ENCODE measurements at regions not wholly inside any gene's neighbourhood (a gene's known extent, or its start where the extent isn't known, plus 50 kb on each side); places are given as distances from the start of the nearest gene placed in this dataset.
A peak's percentile ranks its signal among the peaks of the same experiment; 100 is the strongest.
"Not testable (repeated sequence)": the region's sequence is repeated elsewhere in the genome, so short reads cannot be mapped to it uniquely, and the experiment has no call there.

DNA sequence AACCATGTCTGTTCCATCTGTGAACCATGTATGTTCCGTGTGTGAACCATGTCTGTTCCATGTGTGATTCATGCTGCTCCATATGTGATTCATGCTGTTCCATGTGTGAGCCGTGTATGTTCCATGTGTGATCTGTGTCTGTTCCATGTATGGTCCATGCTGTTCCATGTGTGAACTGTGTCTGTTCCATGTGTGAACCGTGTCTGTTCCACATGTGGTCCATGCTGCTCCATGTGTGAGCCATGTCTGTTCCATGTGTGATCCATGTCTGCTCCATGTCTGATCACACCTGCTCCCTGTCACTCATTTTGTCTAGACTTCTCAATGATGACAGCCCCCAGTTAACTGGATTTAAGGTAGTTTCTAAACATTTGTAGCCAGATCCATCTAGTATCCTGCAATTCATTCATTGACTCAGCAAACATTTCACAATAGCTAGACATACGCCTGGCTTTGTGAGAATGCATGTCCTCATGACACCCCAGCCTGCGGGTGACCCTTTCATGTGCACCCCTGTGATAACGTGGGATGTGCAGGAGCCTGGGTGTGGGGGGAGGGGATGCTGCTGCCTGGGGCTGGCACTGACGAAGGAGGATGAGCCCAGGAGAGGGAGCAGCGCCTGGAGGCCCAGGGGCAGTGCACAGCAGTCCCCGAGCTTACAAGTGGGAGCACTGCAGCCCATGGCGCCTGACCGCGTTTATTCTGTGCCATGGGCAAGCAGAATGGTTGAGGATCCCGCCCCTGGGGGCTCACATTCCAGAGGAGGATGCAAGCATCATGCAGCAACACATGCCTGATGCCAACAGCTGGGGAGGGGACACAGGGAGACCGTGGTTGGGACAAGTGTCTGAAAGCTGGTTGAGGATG, 74.1 kb upstream of the METTL9 start:
- not testable (repeated sequence) for H3K9me3 ChIP-seq (ENCODE audit: control insufficient read depth in 4 of 4, low read length in 3 of 4); H3K9ac ChIP-seq (ENCODE audit: low read depth in 1 of 2, low read length in 2 of 2); H3K36me3 ChIP-seq (ENCODE audit: control insufficient read depth in 4 of 4, insufficient read depth in 3 of 4, low read depth in 1 of 4, low read length in 3 of 4); H3K4me3 ChIP-seq (ENCODE audit: low read depth in 1 of 3, low read length in 3 of 3); H3K27me3 ChIP-seq (ENCODE audit: control insufficient read depth in 4 of 4, insufficient read depth in 4 of 4, low read length in 3 of 4); H3K27ac ChIP-seq (ENCODE audit: low read depth in 1 of 2, low read length in 2 of 2)
- WGBS = 52% methylated on average over 14 of the region's 14 CpGs
- peaks cover 6 to 11% (median 8%) of the 10 kb centered on the region in 4 donors for H3K4me1 ChIP-seq (ENCODE audit: control insufficient read depth in 4 of 4, insufficient read depth in 4 of 4, low read length in 3 of 4)
- peak; percentile 19 for TF ChIP-seq SP1 (IDR thresholded peaks at IDR 0.05)
- peak in 1 of 2 donors; percentile 14 for TF ChIP-seq JUND (IDR thresholded peaks at IDR 0.05)
- TF ChIP-seq RXRA (IDR thresholded peaks at IDR 0.05) = peak; percentile 92 to 96
- DNase-seq (ENCODE audit: low spot score) = peak; percentile 89

- H3K36me3 ChIP-seq (ENCODE audit: control insufficient read depth in 4 of 4, insufficient read depth in 3 of 4, low read depth in 1 of 4, low read length in 3 of 4); H3K9me3 ChIP-seq (ENCODE audit: control insufficient read depth in 4 of 4, low read length in 3 of 4); H3K4me3 ChIP-seq (ENCODE audit: low read depth in 1 of 3, low read length in 3 of 3); DNase-seq (ENCODE audit: low spot score); H3K9ac ChIP-seq (ENCODE audit: low read depth in 1 of 2, low read length in 2 of 2); H3K27ac ChIP-seq (ENCODE audit: low read depth in 1 of 2, low read length in 2 of 2); H3K27me3 ChIP-seq (ENCODE audit: control insufficient read depth in 4 of 4, insufficient read depth in 4 of 4, low read length in 3 of 4): not testable (repeated sequence)
- peaks cover 5 to 11% (median 7%) of the 10 kb centered on the region in 4 donors for H3K4me1 ChIP-seq (ENCODE audit: control insufficient read depth in 4 of 4, insufficient read depth in 4 of 4, low read length in 3 of 4)
- 85% methylated on average over 21 of the region's 21 CpGs for WGBS
Observed at GRCh38 chr16:21525956-21526922, 73.1 kb upstream of the METTL9 start.

GRCh38 chr16:21526923-21527807, 72.2 kb upstream of the METTL9 start:
- no peak overlapping the region for H3K27ac ChIP-seq (ENCODE audit: low read depth in 1 of 2, low read length in 2 of 2)
- TF ChIP-seq HNF4G (IDR thresholded peaks at IDR 0.05) (no peak), YY1 (IDR thresholded peaks at IDR 0.05) (no peak), EGR1 (IDR thresholded peaks at IDR 0.05; ENCODE audit: low read depth in 2 of 2) (no peak), SP1 (IDR thresholded peaks at IDR 0.05) (no peak), FOXA1 (IDR thresholded peaks at IDR 0.05) (no peak), FOXA2 (IDR thresholded peaks at IDR 0.05) (no peak), CTCF (IDR thresholded peaks at IDR 0.05; ENCODE audit: low read depth, low read length, missing input control) (no peak), MAX (IDR thresholded peaks at IDR 0.05) (no peak)
- TF ChIP-seq, protein P1, sequence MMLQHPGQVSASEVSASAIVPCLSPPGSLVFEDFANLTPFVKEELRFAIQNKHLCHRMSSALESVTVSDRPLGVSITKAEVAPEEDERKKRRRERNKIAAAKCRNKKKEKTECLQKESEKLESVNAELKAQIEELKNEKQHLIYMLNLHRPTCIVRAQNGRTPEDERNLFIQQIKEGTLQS (IDR thresholded peaks at IDR 0.05) = no peak
- TF ChIP-seq, protein P2, sequence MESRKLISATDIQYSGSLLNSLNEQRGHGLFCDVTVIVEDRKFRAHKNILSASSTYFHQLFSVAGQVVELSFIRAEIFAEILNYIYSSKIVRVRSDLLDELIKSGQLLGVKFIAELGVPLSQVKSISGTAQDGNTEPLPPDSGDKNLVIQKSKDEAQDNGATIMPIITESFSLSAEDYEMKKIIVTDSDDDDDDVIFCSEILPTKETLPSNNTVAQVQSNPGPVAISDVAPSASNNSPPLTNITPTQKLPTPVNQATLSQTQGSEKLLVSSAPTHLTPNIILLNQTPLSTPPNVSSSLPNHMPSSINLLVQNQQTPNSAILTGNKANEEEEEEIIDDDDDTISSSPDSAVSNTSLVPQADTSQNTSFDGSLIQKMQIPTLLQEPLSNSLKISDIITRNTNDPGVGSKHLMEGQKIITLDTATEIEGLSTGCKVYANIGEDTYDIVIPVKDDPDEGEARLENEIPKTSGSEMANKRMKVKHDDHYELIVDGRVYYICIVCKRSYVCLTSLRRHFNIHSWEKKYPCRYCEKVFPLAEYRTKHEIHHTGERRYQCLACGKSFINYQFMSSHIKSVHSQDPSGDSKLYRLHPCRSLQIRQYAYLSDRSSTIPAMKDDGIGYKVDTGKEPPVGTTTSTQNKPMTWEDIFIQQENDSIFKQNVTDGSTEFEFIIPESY (IDR thresholded peaks at IDR 0.05) = no peak
- H3K4me3 ChIP-seq (ENCODE audit: low read depth in 1 of 3, low read length in 3 of 3) = no peak overlapping the region
- H3K36me3 ChIP-seq (ENCODE audit: control insufficient read depth in 4 of 4, insufficient read depth in 3 of 4, low read depth in 1 of 4, low read length in 3 of 4) = no peaks in the 10 kb centered on the region
- DNase-seq (ENCODE audit: low spot score) = peak; percentile 52
- H3K4me1 ChIP-seq (ENCODE audit: control insufficient read depth in 4 of 4, insufficient read depth in 4 of 4, low read length in 3 of 4) = peaks cover 3 to 11% (median 7%) of the 10 kb centered on the region in 4 donors
- no peaks in the 10 kb centered on the region for H3K27me3 ChIP-seq (ENCODE audit: control insufficient read depth in 4 of 4, insufficient read depth in 4 of 4, low read length in 3 of 4)
- 85% methylated on average over 20 of the region's 20 CpGs for WGBS
- H3K9ac ChIP-seq (ENCODE audit: low read depth in 1 of 2, low read length in 2 of 2) = no peak overlapping the region
- no peaks in the 10 kb centered on the region for H3K9me3 ChIP-seq (ENCODE audit: control insufficient read depth in 4 of 4, low read length in 3 of 4)

- WGBS = 83% methylated on average over 13 of the region's 14 CpGs
- not testable (repeated sequence) for DNase-seq (ENCODE audit: low spot score)
Observed at GRCh38 chr16:21529060-21529658, 70.2 kb upstream of the METTL9 start.

More at GRCh38 chr16:21529060-21529658, 70.2 kb upstream of the METTL9 start:
- not testable (repeated sequence) for H3K27ac ChIP-seq (ENCODE audit: low read depth in 1 of 2, low read length in 2 of 2); H3K4me3 ChIP-seq (ENCODE audit: low read depth in 1 of 3, low read length in 3 of 3); H3K9me3 ChIP-seq (ENCODE audit: control insufficient read depth in 4 of 4, low read length in 3 of 4); H3K27me3 ChIP-seq (ENCODE audit: control insufficient read depth in 4 of 4, insufficient read depth in 4 of 4, low read length in 3 of 4); H3K36me3 ChIP-seq (ENCODE audit: control insufficient read depth in 4 of 4, insufficient read depth in 3 of 4, low read depth in 1 of 4, low read length in 3 of 4); H3K9ac ChIP-seq (ENCODE audit: low read depth in 1 of 2, low read length in 2 of 2)
- peaks cover 3 to 11% (median 7%) of the 10 kb centered on the region in 4 donors for H3K4me1 ChIP-seq (ENCODE audit: control insufficient read depth in 4 of 4, insufficient read depth in 4 of 4, low read length in 3 of 4)

Data from liver (tissue), 8 donors.